ENCODE measurements at regions not wholly inside any gene's neighbourhood (a gene's known extent, or its start where the extent isn't known, plus 50 kb on each side); places are given as distances from the start of the nearest gene placed in this dataset.

DNA sequence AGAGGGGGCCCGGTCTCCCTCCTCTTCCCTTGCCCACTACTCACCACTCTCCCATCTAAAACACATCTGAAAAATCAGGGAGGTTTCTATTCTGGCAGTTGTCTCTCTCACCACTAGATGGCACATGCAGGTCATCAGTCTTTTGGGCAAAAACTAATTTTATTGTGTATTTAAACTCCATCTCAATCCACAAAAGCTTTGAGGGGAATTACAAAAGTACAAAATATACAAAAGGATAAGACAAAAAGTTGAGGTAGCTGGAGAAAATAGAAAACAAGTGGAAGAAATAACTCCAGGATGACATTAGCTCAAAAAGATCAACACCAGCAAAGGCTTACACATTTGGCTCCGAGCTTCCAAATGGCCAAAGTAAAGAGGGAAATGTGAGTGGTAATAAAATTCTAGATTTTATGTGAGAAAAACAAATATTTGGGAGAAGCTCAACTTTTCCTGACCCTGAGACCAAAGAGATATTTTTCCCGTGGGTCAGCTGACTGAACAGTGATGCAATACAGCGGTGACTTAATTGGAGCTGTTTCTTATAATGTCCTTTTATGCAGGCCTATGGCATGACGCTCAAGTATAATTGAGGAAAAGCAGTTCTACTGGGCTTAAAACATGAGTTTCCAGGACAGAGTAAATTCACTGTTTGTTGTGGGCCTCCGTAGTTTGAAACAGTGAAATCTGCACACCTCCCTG is 79.8 kb upstream of the CHD6 start:
- Histone ChIP-seq H3K27ac (no peak overlapping the region), H3K36me3 (no peaks in the 10 kb centered on the region), H3K27me3 (no peaks in the 10 kb centered on the region), H3K4me1 (peaks cover 0 to 8% (median 6%) of the 10 kb centered on the region in 4 donors), H3K4me3 (no peak overlapping the region), H3K9me3 (no peaks in the 10 kb centered on the region)
- intact Hi-C loops (cut with DNase I), result loop anchor here (10.0 kb wide), 1 partner anchor 563 kb away; the partner anchor contains the start of gene PLCG1
- TF ChIP-seq POLR2A (IDR thresholded peaks at IDR 0.05), result no peak
- TF ChIP-seq, protein P1, sequence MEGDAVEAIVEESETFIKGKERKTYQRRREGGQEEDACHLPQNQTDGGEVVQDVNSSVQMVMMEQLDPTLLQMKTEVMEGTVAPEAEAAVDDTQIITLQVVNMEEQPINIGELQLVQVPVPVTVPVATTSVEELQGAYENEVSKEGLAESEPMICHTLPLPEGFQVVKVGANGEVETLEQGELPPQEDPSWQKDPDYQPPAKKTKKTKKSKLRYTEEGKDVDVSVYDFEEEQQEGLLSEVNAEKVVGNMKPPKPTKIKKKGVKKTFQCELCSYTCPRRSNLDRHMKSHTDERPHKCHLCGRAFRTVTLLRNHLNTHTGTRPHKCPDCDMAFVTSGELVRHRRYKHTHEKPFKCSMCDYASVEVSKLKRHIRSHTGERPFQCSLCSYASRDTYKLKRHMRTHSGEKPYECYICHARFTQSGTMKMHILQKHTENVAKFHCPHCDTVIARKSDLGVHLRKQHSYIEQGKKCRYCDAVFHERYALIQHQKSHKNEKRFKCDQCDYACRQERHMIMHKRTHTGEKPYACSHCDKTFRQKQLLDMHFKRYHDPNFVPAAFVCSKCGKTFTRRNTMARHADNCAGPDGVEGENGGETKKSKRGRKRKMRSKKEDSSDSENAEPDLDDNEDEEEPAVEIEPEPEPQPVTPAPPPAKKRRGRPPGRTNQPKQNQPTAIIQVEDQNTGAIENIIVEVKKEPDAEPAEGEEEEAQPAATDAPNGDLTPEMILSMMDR (IDR thresholded peaks at IDR 0.05), result peak in 3 of 4 experiments; percentile 44 to 67 (median 56)
- no peak for DNase-seq
- WGBS, 2 donors, result 61 to 74% methylated on average over 6 of the region's 6 CpGs

DNA sequence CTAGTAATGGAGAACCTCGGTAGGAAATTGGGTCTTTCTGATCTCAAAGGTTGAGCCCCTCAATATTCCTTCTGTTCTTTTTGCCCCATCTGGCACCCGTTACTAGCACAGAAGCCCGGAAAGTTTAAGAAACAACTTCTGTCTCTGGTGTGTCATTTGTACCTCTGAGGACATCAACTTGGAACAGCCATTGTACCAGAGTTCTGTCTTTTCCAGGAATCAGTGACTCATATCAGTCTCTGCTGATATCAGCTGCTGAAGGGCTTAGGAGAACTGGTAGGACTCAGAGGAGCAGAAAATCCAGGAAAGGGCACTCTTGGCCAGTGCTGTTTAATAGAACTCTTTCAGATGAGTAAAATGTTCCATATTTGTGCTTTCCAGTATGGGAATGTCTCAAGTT is 78.3 kb upstream of the CHD6 start:
- Histone ChIP-seq H3K9me3 (no peaks in the 10 kb centered on the region), H3K27me3 (no peaks in the 10 kb centered on the region), H3K4me1 (peaks cover 0 to 14% (median 6%) of the 10 kb centered on the region in 4 donors), H3K36me3 (no peaks in the 10 kb centered on the region), H3K4me3 (no peak overlapping the region), H3K27ac (no peak overlapping the region)
- no peak for DNase-seq
- WGBS, 2 donors, result 90 to 92% methylated on average over 3 of the region's 3 CpGs
- intact Hi-C loops (cut with DNase I), result loop anchor here (10.0 kb wide), 1 partner anchor 562 kb away; the partner anchor contains the start of gene PLCG1
- TF ChIP-seq, protein P1 (IDR thresholded peaks at IDR 0.05), result no peak

DNA sequence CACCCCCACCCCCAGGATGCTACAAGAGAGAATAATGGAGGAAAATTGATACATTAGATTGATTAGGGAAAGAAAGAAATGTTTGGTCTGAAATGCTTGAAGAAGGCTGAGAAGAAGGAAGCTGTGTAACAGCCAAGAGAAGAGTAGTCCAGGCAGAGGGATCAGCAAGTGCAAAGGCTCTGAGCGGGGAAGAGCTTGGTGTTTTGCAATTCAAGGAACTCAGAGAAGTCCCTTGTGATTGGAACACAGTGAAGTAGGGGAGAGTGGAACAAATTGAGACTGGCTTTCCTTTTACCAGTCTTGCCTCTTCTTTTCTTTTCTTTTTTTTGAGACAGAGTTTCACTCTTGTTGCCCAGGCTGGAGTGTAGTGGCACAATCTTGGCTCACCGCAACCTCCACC is 76.6 kb upstream of the CHD6 start:
- no peak for DNase-seq
- Histone ChIP-seq H3K27me3 (no peaks in the 10 kb centered on the region), H3K4me1 (peaks cover 0 to 14% (median 6%) of the 10 kb centered on the region in 4 donors), H3K9me3 (no peaks in the 10 kb centered on the region), H3K27ac (no peak overlapping the region), H3K36me3 (no peaks in the 10 kb centered on the region), H3K4me3 (no peak overlapping the region)
- no peak for TF ChIP-seq POLR2AphosphoS5 (IDR thresholded peaks at IDR 0.05)
- no peak for TF ChIP-seq POLR2A (IDR thresholded peaks at IDR 0.05)
- no peak for TF ChIP-seq EP300 (IDR thresholded peaks at IDR 0.05)
- TF ChIP-seq, protein P1 (IDR thresholded peaks at IDR 0.05), result no peak
- intact Hi-C loops (cut with DNase I), result loop anchor here (5.0 to 10.0 kb wide), 2 partner anchors 182 to 560 kb away; partner anchors contain the start of gene PLCG1
- 93 to 94% methylated on average over 2 of the region's 2 CpGs for WGBS, 2 donors

DNA sequence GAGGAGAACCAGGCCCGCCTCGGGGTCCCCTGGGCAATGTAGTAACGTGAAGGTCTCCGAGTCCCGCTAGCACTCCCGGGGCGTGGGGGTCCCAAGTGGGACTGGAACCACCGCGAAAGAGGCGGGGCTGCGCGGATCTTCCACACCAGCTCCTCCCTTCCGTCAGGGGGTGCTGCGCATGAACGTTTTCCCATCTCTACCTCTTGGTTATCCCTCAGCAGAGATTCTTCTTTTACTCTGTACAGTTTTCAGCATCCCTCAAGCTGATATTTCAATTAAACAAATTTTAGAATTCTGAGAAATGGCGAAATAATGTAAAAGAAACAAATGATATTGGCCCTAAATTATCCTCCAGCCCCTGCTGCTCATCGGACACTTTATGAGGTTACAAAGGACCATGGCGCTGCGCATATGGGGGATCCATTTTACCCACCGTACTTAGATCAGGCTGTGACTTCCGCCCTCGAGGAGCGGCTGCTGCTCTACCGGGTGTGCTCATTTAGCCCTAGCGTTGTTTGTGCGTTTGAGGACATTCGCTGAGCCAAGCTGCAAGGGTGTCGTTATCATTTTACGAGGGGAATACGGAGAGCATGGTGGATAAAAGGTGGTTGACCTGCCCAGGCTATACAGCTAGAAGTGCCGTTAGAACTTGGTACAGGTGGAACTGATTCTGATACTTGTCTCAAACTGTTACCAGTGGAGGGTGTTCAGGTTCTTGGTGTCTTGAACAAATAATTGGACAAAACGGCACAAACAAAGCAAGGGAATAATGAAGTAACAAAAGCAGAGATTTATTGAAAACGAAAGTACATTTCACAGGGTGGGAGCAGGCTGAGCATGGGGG is 75.2 kb upstream of the CHD6 start:
- no peaks in the 10 kb centered on the region for H3K36me3 ChIP-seq
- TF ChIP-seq, protein P1 (IDR thresholded peaks at IDR 0.05), result peak; percentile 18 to 54 (median 33)
- peak; percentile 45 to 51 for TF ChIP-seq POLR2A (IDR thresholded peaks at IDR 0.05)
- peak; percentile 65 to 86 (median 82) for TF ChIP-seq POLR2AphosphoS5 (IDR thresholded peaks at IDR 0.05)
- no peak for TF ChIP-seq EP300 (IDR thresholded peaks at IDR 0.05)
- intact Hi-C loops (cut with DNase I), result loop anchor here (1.0 to 10.0 kb wide), 3 partner anchors 75 to 559 kb away; partner anchors contain the start of genes CHD6 and PLCG1

More for the DNA sequence above, 75.2 kb upstream of the CHD6 start:
- Histone ChIP-seq H3K4me1 (peaks cover 0 to 14% (median 6%) of the 10 kb centered on the region in 4 donors), H3K27me3 (no peaks in the 10 kb centered on the region), H3K27ac (peak overlapping the region; percentile 85 to 92 (median 88)), H3K4me3 (peak overlapping the region; percentile 63 to 87 (median 66)), H3K9me3 (no peaks in the 10 kb centered on the region)
- 0 to 1% methylated on average over 33 of the region's 33 CpGs for WGBS, 2 donors
- DNase-seq, result peak; percentile 90
